Neuronal stem cell (in vitro differentiated cells): ENCODE measurements at regions not wholly inside any gene's neighbourhood (a gene's known extent, or its start where the extent isn't known, plus 50 kb on each side); places are given as distances from the start of the nearest gene placed in this dataset.

Source experiments
- DNase-seq: peaks from one replicate; pipeline ENCODE4 v3.0.0-alpha.2; 2013; ENCODE audit warnings: low spot score
- H2AFZ ChIP-seq: one replicate; pipeline ENCODE4 v1.6.1; 2013; ENCODE audit warnings: mild to moderate bottlenecking, low read length, inconsistent platforms
- H2AK5ac ChIP-seq: 2 replicates; pipeline ENCODE4 v1.6.1; 2013; ENCODE audit warnings: low read depth, mild to moderate bottlenecking, inconsistent platforms, low read length, moderate library complexity, mixed read lengths
- H2BK120ac ChIP-seq: 2 replicates; pipeline ENCODE4 v1.6.1; 2013; ENCODE audit warnings: low read depth, mild to moderate bottlenecking, inconsistent platforms, low read length, moderate library complexity, mixed read lengths
- H2BK12ac ChIP-seq: one replicate; pipeline ENCODE4 v1.6.1; 2013; ENCODE audit warnings: low read length, inconsistent platforms
- H2BK15ac ChIP-seq: 2 replicates; pipeline ENCODE4 v1.6.1; 2013; ENCODE audit warnings: mild to moderate bottlenecking, low read length, inconsistent platforms, mixed read lengths
- H2BK5ac ChIP-seq: one replicate; pipeline ENCODE4 v1.6.1; 2013; ENCODE audit warnings: inconsistent platforms, mild to moderate bottlenecking, low read length, moderate library complexity
- H3K14ac ChIP-seq: one replicate; pipeline ENCODE4 v1.6.1; 2013; ENCODE audit warnings: low read length, inconsistent platforms
- H3K18ac ChIP-seq: 2 replicates; pipeline ENCODE4 v1.6.1; 2013; ENCODE audit warnings: low read length, inconsistent platforms
- H3K23ac ChIP-seq: 2 replicates; pipeline ENCODE4 v1.6.1; 2013; ENCODE audit warnings: low read depth, mild to moderate bottlenecking, mixed read lengths, low read length, inconsistent platforms; ENCODE audit not compliant: poor library complexity
- H3K27ac ChIP-seq: replicated peaks from 3 replicates; pipeline ENCODE4 v1.5.1; 2013; ENCODE audit warnings: low read length, inconsistent platforms
- H3K27me3 ChIP-seq, 3 experiments: 2 replicates each; pipeline ENCODE4 v1.6.1; 2013; ENCODE audit warnings: low read length in 3 of 3, mild to moderate bottlenecking in 2 of 3, inconsistent platforms in 1 of 3, low read depth in 1 of 3, mixed read lengths in 1 of 3, moderate library complexity in 1 of 3; ENCODE audit not compliant: control insufficient read depth in 3 of 3, insufficient read depth in 3 of 3
- H3K36me3 ChIP-seq, 2 donors: replicated peaks in 1 of 2; 2 replicates each; pipeline ENCODE4 v1.6.1; 2013; ENCODE audit warnings: low read length in 2 of 2; ENCODE audit not compliant: control insufficient read depth in 2 of 2, insufficient read depth in 2 of 2
- H3K4ac ChIP-seq: 2 replicates; pipeline ENCODE4 v1.6.1; 2013; ENCODE audit warnings: inconsistent platforms, mild to moderate bottlenecking, low read length, moderate library complexity
- H3K4me1 ChIP-seq, 2 donors: 1 replicate in 1 of 2; 2 replicates in 1 of 2; pipeline ENCODE4 v1.6.1; 2013; ENCODE audit warnings: low read length in 2 of 2, low read depth in 1 of 2; ENCODE audit not compliant: control insufficient read depth in 2 of 2, insufficient read depth in 1 of 2
- H3K4me2 ChIP-seq: one replicate; pipeline ENCODE4 v1.6.1; 2013; ENCODE audit warnings: mild to moderate bottlenecking, low read length, inconsistent platforms; ENCODE audit not compliant: insufficient read depth, poor library complexity, severe bottlenecking
- H3K4me3 ChIP-seq, 2 donors: 2 replicates each; pipeline ENCODE4 v1.5.1; 2013; ENCODE audit warnings: low read length in 2 of 2, mild to moderate bottlenecking in 2 of 2, inconsistent platforms in 1 of 2, moderate library complexity in 1 of 2
- H3K79me1 ChIP-seq: one replicate; pipeline ENCODE4 v1.6.1; 2013; ENCODE audit warnings: low read depth, mild to moderate bottlenecking, inconsistent platforms, low read length, moderate library complexity
- H3K9ac ChIP-seq: one replicate; pipeline ENCODE4 v1.6.1; 2013; ENCODE audit warnings: mild to moderate bottlenecking, low read depth, low read length, inconsistent platforms; ENCODE audit not compliant: poor library complexity
- H3K9me3 ChIP-seq, 2 donors: replicated peaks in 1 of 2; 2 replicates each; pipeline versions ENCODE3 to v1.6.1; 2013; ENCODE audit warnings: low read length in 2 of 2, mild to moderate bottlenecking in 2 of 2, inconsistent platforms in 1 of 2, low read depth in 1 of 2, mixed read lengths in 1 of 2, moderate library complexity in 1 of 2; ENCODE audit not compliant: control insufficient read depth in 2 of 2, insufficient read depth in 1 of 2
- H4K8ac ChIP-seq: one replicate; pipeline ENCODE4 v1.6.1; 2013; ENCODE audit warnings: low read depth, mild to moderate bottlenecking, inconsistent platforms, low read length, moderate library complexity
- H4K91ac ChIP-seq: one replicate; pipeline ENCODE4 v1.6.1; 2013; ENCODE audit warnings: low read length, low read depth, mild to moderate bottlenecking, inconsistent platforms; ENCODE audit not compliant: poor library complexity
- WGBS, 2 donors: extraction: QIAGEN DNeasy Blood & Tissue Kit; methylation state at CpG; one replicate each; pipeline ENCODE4 v1.1.7; 2013; ENCODE audit warnings: missing lambda C conversion rate in 2 of 2, mixed read lengths in 1 of 2; ENCODE audit not compliant: insufficient read length in 2 of 2, insufficient replicate concordance in 1 of 2; ENCODE audit errors: extremely low coverage in 2 of 2; 5-methylcytosine and 5-hydroxymethylcytosine counted together

DNA sequence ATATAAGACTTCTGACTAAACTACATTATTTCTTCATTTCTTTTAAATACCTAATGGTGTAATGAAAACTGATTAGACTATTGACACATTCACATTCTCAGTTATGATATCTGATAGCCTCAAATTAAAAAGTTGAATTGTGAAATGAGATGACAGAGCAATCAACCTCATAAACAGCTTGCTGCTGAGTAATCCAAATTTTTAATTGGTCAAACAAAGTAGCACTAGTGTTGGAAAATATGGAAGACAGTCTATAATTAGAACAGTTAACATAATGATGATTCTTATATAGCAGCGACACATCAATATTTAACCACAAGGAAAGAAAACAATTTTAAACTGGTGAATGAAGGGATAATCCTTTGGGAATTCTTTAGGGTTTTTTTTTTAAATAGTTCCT, 91.9 kb upstream of the LRP1B start:
- H3K14ac ChIP-seq: no peak overlapping the region
- no peak overlapping the region for H3K9ac ChIP-seq
- H3K4me3 ChIP-seq: no peak overlapping the region
- no peak overlapping the region for H2BK120ac ChIP-seq
- H3K27ac ChIP-seq: no peak overlapping the region
- H3K23ac ChIP-seq: no peak overlapping the region
- H2BK12ac ChIP-seq: no peak overlapping the region
- H4K8ac ChIP-seq: no peak overlapping the region
- no CpG with 5 or more reads among the region's 1 CpG for WGBS, 2 donors
- no peak overlapping the region for H2AFZ ChIP-seq
- H3K4ac ChIP-seq: no peak overlapping the region
- H2BK15ac ChIP-seq: no peak overlapping the region
- no peak overlapping the region for H4K91ac ChIP-seq
- H2BK5ac ChIP-seq: no peak overlapping the region
- no peak overlapping the region for H3K18ac ChIP-seq
- H3K79me1 ChIP-seq: no peaks in the 10 kb centered on the region
- no peaks in the 10 kb centered on the region for H3K4me1 ChIP-seq
- H3K9me3 ChIP-seq: no peaks in the 10 kb centered on the region
- H3K27me3 ChIP-seq: no peaks in the 10 kb centered on the region
- H2AK5ac ChIP-seq: no peak overlapping the region
- H3K36me3 ChIP-seq: no peaks in the 10 kb centered on the region
- no peak for DNase-seq
- H3K4me2 ChIP-seq: no peak overlapping the region

DNA sequence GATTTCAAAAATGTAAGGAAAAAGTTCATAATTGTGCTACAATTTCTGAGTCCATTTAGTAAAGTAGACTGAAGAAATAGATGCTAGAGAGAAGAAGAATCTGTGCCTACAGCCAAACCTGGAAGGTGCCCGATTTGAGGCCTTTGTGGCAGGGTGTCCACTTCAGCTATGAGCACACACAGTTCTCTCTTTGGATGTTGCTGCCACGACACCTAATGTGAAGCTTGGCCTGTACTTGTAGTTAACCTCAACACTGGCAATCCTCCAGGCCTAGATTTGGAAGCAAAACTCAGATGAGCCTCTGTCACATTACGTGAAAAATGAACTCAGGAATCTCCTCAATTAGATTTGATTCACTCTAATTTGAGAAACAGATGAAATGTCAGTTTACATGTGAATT, 90.1 kb upstream of the LRP1B start:
- H2AK5ac ChIP-seq: no peak overlapping the region
- no peak overlapping the region for H3K23ac ChIP-seq
- H2BK5ac ChIP-seq: no peak overlapping the region
- no peak for DNase-seq
- H3K4ac ChIP-seq: no peak overlapping the region
- H2BK12ac ChIP-seq: no peak overlapping the region
- no peak overlapping the region for H3K18ac ChIP-seq
- H3K4me3 ChIP-seq: no peak overlapping the region
- no peak overlapping the region for H4K8ac ChIP-seq
- WGBS, 2 donors: no CpG with 5 or more reads among the region's 3 CpGs
- no peak overlapping the region for H3K4me2 ChIP-seq
- no peak overlapping the region for H2BK120ac ChIP-seq
- no peak overlapping the region for H3K27ac ChIP-seq
- no peak overlapping the region for H3K14ac ChIP-seq
- no peaks in the 10 kb centered on the region for H3K27me3 ChIP-seq
- H2BK15ac ChIP-seq: no peak overlapping the region
- H2AFZ ChIP-seq: no peak overlapping the region
- H3K4me1 ChIP-seq: no peaks in the 10 kb centered on the region
- no peak overlapping the region for H3K9ac ChIP-seq
- no peak overlapping the region for H4K91ac ChIP-seq
- no peaks in the 10 kb centered on the region for H3K36me3 ChIP-seq
- no peaks in the 10 kb centered on the region for H3K79me1 ChIP-seq
- H3K9me3 ChIP-seq: no peaks in the 10 kb centered on the region

DNA sequence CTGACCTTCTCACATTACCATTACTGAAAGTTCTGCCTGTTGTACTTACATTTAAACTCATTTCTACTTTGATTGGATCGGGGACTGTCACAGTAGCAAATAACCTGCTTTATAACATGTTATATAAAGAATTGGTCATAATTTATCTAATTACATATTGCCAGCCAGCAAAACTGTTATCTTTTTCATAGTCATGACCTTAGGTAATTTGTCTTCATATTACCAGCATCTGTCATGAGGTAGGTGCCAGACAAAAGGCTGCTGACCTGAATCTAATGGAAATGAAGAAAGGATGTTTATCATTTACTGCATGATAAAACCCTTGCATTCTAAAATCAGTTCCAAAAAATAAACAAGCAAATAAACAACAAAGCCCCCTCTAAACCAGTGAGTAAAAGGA, 89.4 kb upstream of the LRP1B start:
- Histone ChIP-seq H3K14ac (no peak overlapping the region), H3K23ac (no peak overlapping the region), H2AFZ (no peak overlapping the region), H3K4me1 (no peaks in the 10 kb centered on the region), H3K27ac (no peak overlapping the region), H3K27me3 (no peaks in the 10 kb centered on the region), H4K91ac (no peak overlapping the region), H2BK12ac (no peak overlapping the region), H4K8ac (no peak overlapping the region), H3K79me1 (no peaks in the 10 kb centered on the region), H2AK5ac (no peak overlapping the region), H3K9ac (no peak overlapping the region), H2BK15ac (no peak overlapping the region), H3K9me3 (no peaks in the 10 kb centered on the region), H3K4me2 (no peak overlapping the region), H2BK120ac (no peak overlapping the region), H3K36me3 (no peaks in the 10 kb centered on the region), H3K4me3 (no peak overlapping the region), H3K18ac (no peak overlapping the region), H2BK5ac (no peak overlapping the region), H3K4ac (no peak overlapping the region)
- DNase-seq: no peak
- no CpG with 5 or more reads among the region's 1 CpG for WGBS, 2 donors

DNA sequence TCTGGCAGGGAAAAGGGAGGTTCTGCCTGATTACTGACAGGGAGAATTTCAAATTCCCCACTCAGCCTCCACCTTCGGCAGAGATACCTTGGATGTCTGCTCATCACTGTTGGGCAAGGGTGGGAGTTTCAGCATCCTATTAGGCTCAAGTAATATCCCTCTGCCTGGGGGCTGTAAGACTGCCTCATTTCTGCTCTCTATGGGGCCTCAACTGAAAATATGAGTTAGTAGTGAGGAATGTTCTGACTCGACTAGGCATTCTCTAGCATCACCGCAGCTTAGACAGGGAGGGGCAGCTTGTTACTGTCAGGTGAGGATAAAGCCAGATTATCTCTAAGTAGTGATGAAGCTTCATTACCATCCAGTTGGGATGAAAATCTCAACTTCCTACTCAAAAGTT, 87.7 kb upstream of the LRP1B start:
- no peak overlapping the region for H3K4me3 ChIP-seq
- H3K27me3 ChIP-seq: no peaks in the 10 kb centered on the region
- H3K9me3 ChIP-seq: no peaks in the 10 kb centered on the region
- H2BK12ac ChIP-seq: no peak overlapping the region
- no peak overlapping the region for H2BK5ac ChIP-seq
- H4K8ac ChIP-seq: no peak overlapping the region
- no peak overlapping the region for H3K4ac ChIP-seq
- H2AK5ac ChIP-seq: no peak overlapping the region
- H3K18ac ChIP-seq: no peak overlapping the region
- no peak overlapping the region for H3K27ac ChIP-seq
- no peaks in the 10 kb centered on the region for H3K4me1 ChIP-seq
- H3K36me3 ChIP-seq: no peaks in the 10 kb centered on the region
- no peak overlapping the region for H3K23ac ChIP-seq
- no peak for DNase-seq
- H4K91ac ChIP-seq: no peak overlapping the region
- no peaks in the 10 kb centered on the region for H3K79me1 ChIP-seq
- H2BK15ac ChIP-seq: no peak overlapping the region
- H3K9ac ChIP-seq: no peak overlapping the region
- no peak overlapping the region for H2BK120ac ChIP-seq
- no CpG with 5 or more reads among the region's 3 CpGs for WGBS, 2 donors
- H2AFZ ChIP-seq: no peak overlapping the region
- no peak overlapping the region for H3K4me2 ChIP-seq
- H3K14ac ChIP-seq: no peak overlapping the region
